HepG2 (cell line): ENCODE measurements at regions not wholly inside any gene's neighbourhood (a gene's known extent, or its start where the extent isn't known, plus 50 kb on each side); places are given as distances from the start of the nearest gene placed in this dataset.

Source experiments
- ATF5 ChIP-seq: sonication (generic); formaldehyde crosslinking; IDR thresholded peaks from 2 replicates; pipeline ENCODE4 v1.4.0; 2020; ENCODE audit warnings: mild to moderate bottlenecking, low read depth, missing genetic modification reagents
- ELF1 ChIP-seq: sonication (generic); formaldehyde crosslinking; IDR thresholded peaks from 2 replicates; pipeline ENCODE4 v1.4.0; 2020; ENCODE audit warnings: missing genetic modification reagents
- ERF ChIP-seq: IDR thresholded peaks from 2 replicates; pipeline ENCODE4 v1.6.1; 2018; ENCODE audit warnings: missing biosample characterization, missing genetic modification reagents
- IKZF4 ChIP-seq: sonication (generic); formaldehyde crosslinking; IDR thresholded peaks from 2 replicates; pipeline ENCODE4 v1.5.1; 2020; ENCODE audit warnings: borderline replicate concordance, mild to moderate bottlenecking, low read depth, missing genetic modification reagents; ENCODE audit errors: not compliant biosample characterization
- KDM3A ChIP-seq: IDR thresholded peaks from 2 replicates; pipeline ENCODE4 v1.6.1; 2018; ENCODE audit warnings: low read depth, missing compliant biosample characterization
- MAFG ChIP-seq: sonication (generic); formaldehyde crosslinking; IDR thresholded peaks from 2 replicates; pipeline ENCODE4 v1.5.1; 2020; ENCODE audit warnings: mild to moderate bottlenecking, missing genetic modification reagents
- NPAS2 ChIP-seq: sonication (generic); formaldehyde crosslinking; IDR thresholded peaks from 2 replicates; pipeline ENCODE4 v1.8.0; 2022; ENCODE audit warnings: mild to moderate bottlenecking, missing genetic modification reagents, borderline replicate concordance
- POGZ ChIP-seq: sonication (generic); formaldehyde crosslinking; IDR thresholded peaks from 2 replicates; pipeline ENCODE4 v1.4.0; 2020; ENCODE audit warnings: mild to moderate bottlenecking, missing genetic modification reagents
- RFX3 ChIP-seq: IDR thresholded peaks from 2 replicates; pipeline ENCODE4 v1.6.1; 2016; ENCODE audit warnings: missing biosample characterization, missing genetic modification reagents
- RFXAP ChIP-seq: sonication (generic); formaldehyde crosslinking; IDR thresholded peaks from 2 replicates; pipeline ENCODE4 v1.4.0; 2020; ENCODE audit warnings: missing genetic modification reagents, borderline replicate concordance
- SMARCE1 ChIP-seq: fragments of 450-650 bp; IDR thresholded peaks from 2 replicates; pipeline ENCODE4 v1.6.1; 2017; ENCODE audit warnings: borderline replicate concordance
- SP140L ChIP-seq: sonication (generic); formaldehyde crosslinking; IDR thresholded peaks from 2 replicates; pipeline ENCODE4 v1.4.0; 2020; ENCODE audit warnings: missing genetic modification reagents, borderline replicate concordance
- SRF ChIP-seq: IDR thresholded peaks from 2 replicates; pipeline ENCODE4 v1.6.1; 2011; ENCODE audit warnings: mild to moderate bottlenecking, low read depth, low read length, moderate library complexity
- TRIM24 ChIP-seq: sonication (generic); formaldehyde crosslinking; IDR thresholded peaks from 2 replicates; pipeline ENCODE4 v1.8.0; 2022; ENCODE audit warnings: mild to moderate bottlenecking, missing genetic modification reagents
- USF2 ChIP-seq, 2 experiments: sonication (generic) in 1 of 2; formaldehyde crosslinking in 1 of 2; IDR thresholded peaks; 2 replicates each; pipeline versions ENCODE4 v1.5.1 to v1.6.1; 2011 to 2020; ENCODE audit warnings: borderline replicate concordance in 1 of 2, low read depth in 1 of 2, low read length in 1 of 2, mild to moderate bottlenecking in 1 of 2, missing genetic modification reagents in 1 of 2, moderate library complexity in 1 of 2
- ZGPAT ChIP-seq: IDR thresholded peaks from 2 replicates; pipeline ENCODE4 v1.6.1; 2016; ENCODE audit warnings: mild to moderate bottlenecking
- ZHX1 ChIP-seq: sonication (generic); formaldehyde crosslinking; IDR thresholded peaks from 2 replicates; pipeline ENCODE4 v1.8.1; 2022; ENCODE audit warnings: low read depth, mild to moderate bottlenecking, missing genetic modification reagents
- ZNF343 ChIP-seq: sonication (generic); formaldehyde crosslinking; IDR thresholded peaks from 2 replicates; pipeline ENCODE4 v1.4.0; 2020; ENCODE audit warnings: mild to moderate bottlenecking, missing genetic modification reagents
- ZNF546 ChIP-seq: sonication (generic); formaldehyde crosslinking; conservative IDR thresholded peaks from 2 replicates; pipeline ENCODE4 v1.8.1; 2023; ENCODE audit warnings: mild to moderate bottlenecking, missing genetic modification reagents
- ZNF761 ChIP-seq: sonication (generic); formaldehyde crosslinking; conservative IDR thresholded peaks from 2 replicates; pipeline ENCODE4 v1.4.0; 2020; ENCODE audit warnings: mild to moderate bottlenecking, missing genetic modification reagents
- ZNF782 ChIP-seq: sonication (generic); formaldehyde crosslinking; IDR thresholded peaks from 2 replicates; pipeline ENCODE4 v1.4.0; 2020; ENCODE audit warnings: missing genetic modification reagents, mild to moderate bottlenecking, borderline replicate concordance

- peak; percentile 26; the same call in 1 of the 2 replicates for TF ChIP-seq RFX3 (CRISPR knock-in tag)
- no peak for TF ChIP-seq IKZF4
- TF ChIP-seq USF2 (IDR thresholded peaks at IDR 0.05; ENCODE audit: low read depth, low read length), result no peak
- TF ChIP-seq USF2 (CRISPR knock-in tag; IDR thresholded peaks at IDR 0.05; ENCODE audit: borderline replicate concordance), result no peak
- TF ChIP-seq RFXAP (CRISPR knock-in tag), result no peak
- peak; percentile 91 for TF ChIP-seq ZGPAT (CRISPR knock-in tag)
- no peak for TF ChIP-seq SP140L (CRISPR knock-in tag)
- no peak for TF ChIP-seq ZNF782 (CRISPR knock-in tag)
- TF ChIP-seq SRF, result no peak
- TF ChIP-seq ELF1 (CRISPR knock-in tag), result peak; percentile 40; the same call in 1 of the 2 replicates
- TF ChIP-seq ZNF761 (CRISPR knock-in tag), result no peak
- TF ChIP-seq SMARCE1, result no peak
- TF ChIP-seq ZNF343, result no peak
- no peak for TF ChIP-seq ZNF546 (CRISPR knock-in tag)
- 0 out of 2 replicates have a peak, but pooled peaks have one; percentile 36 for TF ChIP-seq KDM3A (CRISPR knock-in tag)
- TF ChIP-seq POGZ, result peak; percentile 89
- TF ChIP-seq ZHX1 (CRISPR knock-in tag), result no peak; the same call in 1 of the 2 replicates
- TF ChIP-seq ERF (CRISPR knock-in tag), result peak; percentile 65
- no peak for TF ChIP-seq MAFG (CRISPR knock-in tag)
- TF ChIP-seq NPAS2 (CRISPR knock-in tag), result no peak
- no peak for TF ChIP-seq TRIM24 (CRISPR knock-in tag)
- no peak for TF ChIP-seq ATF5 (CRISPR knock-in tag)
Observed at GRCh38 chr4:68732653-68733466, 62.4 kb upstream of the UGT2B15 start (continued).
